PC-9 (cell line): ENCODE measurements at regions not wholly inside any gene's neighbourhood (a gene's known extent, or its start where the extent isn't known, plus 50 kb on each side); places are given as distances from the start of the nearest gene placed in this dataset.

Experiments
- BruUV-seq: library from RNA; stranded (reverse); fragments of 400-500 nt; replicated peaks from 2 replicates; lab custom pipeline; 2021; lab: Mats Ljungman, UMichigan
- CTCF ChIA-PET: fragments of 300-600 bp; sonication (Branson Sonifier 250); formaldehyde crosslinking; loops from one replicate; lab custom pipeline; 2022; ENCODE audit warnings: antibody characterized with exemption; lab: Charles Lee
- POLR2A ChIA-PET: fragments of 300-600 bp; sonication (Branson Sonifier 250); formaldehyde crosslinking; loops from one replicate; lab custom pipeline; 2022; ENCODE audit warnings: antibody characterized with exemption; ENCODE audit not compliant: unreplicated experiment; lab: Charles Lee
- DNase-seq, 2 experiments: peaks; one replicate each; pipeline versions ENCODE4 v3.0.0 to v3.0.0-alpha.2; 2015 to 2022; ENCODE audit warnings: mixed read lengths in 1 of 2
- H2AFZ ChIP-seq: fragments of 200-600 bp; sonication (generic); 2 replicates; pipeline ENCODE4 v1.8.1; 2017; ENCODE audit warnings: antibody characterized with exemption
- H3F3A ChIP-seq: fragments of 200-600 bp; sonication (generic); 2 replicates; pipeline ENCODE4 v1.8.1; 2017; ENCODE audit warnings: antibody characterized with exemption, mild to moderate bottlenecking, low read depth; ENCODE audit not compliant: insufficient read depth
- H3K27ac ChIP-seq: fragments of 200-600 bp; sonication (generic); 2 replicates; pipeline ENCODE4 v1.6.1; 2016; ENCODE audit warnings: mixed run types
- H3K27me3 ChIP-seq: fragments of 200-600 bp; sonication (generic); 2 replicates; pipeline ENCODE4 v1.6.1; 2016; ENCODE audit warnings: low read depth, mixed run types; ENCODE audit not compliant: insufficient read depth
- H3K36me3 ChIP-seq: fragments of 200-600 bp; sonication (generic); 2 replicates; pipeline ENCODE4 v1.6.1; 2016; ENCODE audit warnings: low read depth, mixed run types
- H3K4me1 ChIP-seq: fragments of 200-600 bp; sonication (generic); replicated peaks from 2 replicates; pipeline ENCODE4 v1.6.1; 2016; ENCODE audit warnings: mixed run types; ENCODE audit not compliant: insufficient read depth
- H3K4me2 ChIP-seq: fragments of 200-600 bp; sonication (generic); 2 replicates; pipeline ENCODE4 v1.6.1; 2017; ENCODE audit warnings: mixed run types
- H3K4me3 ChIP-seq: fragments of 200-600 bp; sonication (generic); 2 replicates; pipeline ENCODE4 v1.6.1; 2016; ENCODE audit warnings: mixed run types
- H3K79me2 ChIP-seq: fragments of 200-600 bp; sonication (generic); 2 replicates; pipeline ENCODE4 v1.6.1; 2017; ENCODE audit warnings: low read depth, mixed run types
- H3K9me2 ChIP-seq: fragments of 200-600 bp; sonication (generic); 2 replicates; pipeline ENCODE4 v1.8.1; 2017; ENCODE audit warnings: mild to moderate bottlenecking; ENCODE audit not compliant: insufficient read depth
- H3K9me3 ChIP-seq: fragments of 200-600 bp; sonication (generic); 2 replicates; pipeline ENCODE4 v1.8.1; 2016; ENCODE audit warnings: low read depth; ENCODE audit not compliant: insufficient read depth
- H4K20me1 ChIP-seq: fragments of 200-600 bp; sonication (generic); 2 replicates; pipeline ENCODE4 v1.8.1; 2017; ENCODE audit not compliant: insufficient read depth
- EZH2 ChIP-seq: fragments of 200-600 bp; sonication (generic); IDR thresholded peaks from 2 replicates; pipeline ENCODE4 v1.8.0; 2017; ENCODE audit warnings: antibody characterized with exemption, low read depth
- intact Hi-C: fragments of 100-400 bp; cut with micrococcal nuclease; formaldehyde crosslinking; loops from one replicate; pipeline ENCODE4 v1.10.0; 2022; ENCODE audit not compliant: unreplicated experiment
- TF ChIP-seq, protein P1 (sequence below): fragments of 200-600 bp; sonication (generic); conservative IDR thresholded peaks from 2 replicates; pipeline ENCODE4 v1.6.1; 2017; ENCODE audit warnings: mixed run types, antibody characterized with exemption, mild to moderate bottlenecking, moderate library complexity

DNA sequence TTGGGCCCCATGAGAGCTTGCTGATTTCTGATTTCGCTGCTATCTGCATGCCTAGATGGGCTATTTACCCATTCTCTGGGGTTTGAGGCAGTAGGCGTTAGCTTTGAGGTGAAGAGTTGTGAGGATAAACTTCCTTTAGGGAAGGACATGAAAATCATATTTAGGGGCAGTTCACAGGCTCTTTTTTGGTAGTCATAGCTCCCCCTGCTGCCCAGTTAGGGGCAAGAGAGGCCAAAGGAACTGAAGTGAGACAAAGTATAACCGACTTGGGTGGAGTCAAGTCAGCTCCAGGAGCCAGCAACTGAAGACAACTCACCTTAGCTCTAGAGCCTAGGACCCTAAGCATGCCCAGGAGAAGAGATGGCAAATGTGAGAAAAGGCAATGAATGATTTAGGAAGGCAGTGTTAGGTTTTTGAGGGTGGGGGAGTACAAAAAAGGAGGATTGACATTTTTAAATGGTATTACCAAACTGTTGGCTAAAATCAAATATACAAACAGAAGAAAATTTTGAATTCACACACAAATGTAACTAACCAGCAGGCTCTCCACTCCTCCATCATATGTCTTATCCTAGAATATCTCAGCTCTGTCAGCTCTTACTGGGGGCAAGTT lies 625.2 kb downstream of the LMO4 start:
- H3K79me2 ChIP-seq, result no peaks in the 10 kb centered on the region
- POLR2A ChIA-PET, result no interaction called here
- TF ChIP-seq, protein P1, sequence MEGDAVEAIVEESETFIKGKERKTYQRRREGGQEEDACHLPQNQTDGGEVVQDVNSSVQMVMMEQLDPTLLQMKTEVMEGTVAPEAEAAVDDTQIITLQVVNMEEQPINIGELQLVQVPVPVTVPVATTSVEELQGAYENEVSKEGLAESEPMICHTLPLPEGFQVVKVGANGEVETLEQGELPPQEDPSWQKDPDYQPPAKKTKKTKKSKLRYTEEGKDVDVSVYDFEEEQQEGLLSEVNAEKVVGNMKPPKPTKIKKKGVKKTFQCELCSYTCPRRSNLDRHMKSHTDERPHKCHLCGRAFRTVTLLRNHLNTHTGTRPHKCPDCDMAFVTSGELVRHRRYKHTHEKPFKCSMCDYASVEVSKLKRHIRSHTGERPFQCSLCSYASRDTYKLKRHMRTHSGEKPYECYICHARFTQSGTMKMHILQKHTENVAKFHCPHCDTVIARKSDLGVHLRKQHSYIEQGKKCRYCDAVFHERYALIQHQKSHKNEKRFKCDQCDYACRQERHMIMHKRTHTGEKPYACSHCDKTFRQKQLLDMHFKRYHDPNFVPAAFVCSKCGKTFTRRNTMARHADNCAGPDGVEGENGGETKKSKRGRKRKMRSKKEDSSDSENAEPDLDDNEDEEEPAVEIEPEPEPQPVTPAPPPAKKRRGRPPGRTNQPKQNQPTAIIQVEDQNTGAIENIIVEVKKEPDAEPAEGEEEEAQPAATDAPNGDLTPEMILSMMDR, result peak; percentile 93
- no peak for TF ChIP-seq EZH2
- H3K36me3 ChIP-seq, result no peaks in the 10 kb centered on the region
- no peaks in the 10 kb centered on the region for H3K9me2 ChIP-seq
- H2AFZ ChIP-seq, result no peak overlapping the region
- peak; percentile 48 to 59 for DNase-seq
- H3K9me3 ChIP-seq, result no peaks in the 10 kb centered on the region
- no peaks in the 10 kb centered on the region for H4K20me1 ChIP-seq
- no peak overlapping the region for H3K27ac ChIP-seq
- no peaks in the 10 kb centered on the region for H3K27me3 ChIP-seq
- CTCF ChIA-PET, result interaction anchor here (0.6 to 1.2 kb wide), 5 partner anchors 26 to 629 kb away, joined by 3 to 4 read pairs (median 4); no protein-coding TSS in a partner anchor
- intact Hi-C loops, result loop anchor here (1.0 to 10.0 kb wide), 3 partner anchors 162 to 799 kb away; no protein-coding TSS in a partner anchor
- no peaks in the 10 kb centered on the region for H3F3A ChIP-seq
- no peak overlapping the region for H3K4me3 ChIP-seq
- BruUV-seq, result no TSS peak
- H3K4me2 ChIP-seq, result no peak overlapping the region
- H3K4me1 ChIP-seq, result no peaks in the 10 kb centered on the region

DNA sequence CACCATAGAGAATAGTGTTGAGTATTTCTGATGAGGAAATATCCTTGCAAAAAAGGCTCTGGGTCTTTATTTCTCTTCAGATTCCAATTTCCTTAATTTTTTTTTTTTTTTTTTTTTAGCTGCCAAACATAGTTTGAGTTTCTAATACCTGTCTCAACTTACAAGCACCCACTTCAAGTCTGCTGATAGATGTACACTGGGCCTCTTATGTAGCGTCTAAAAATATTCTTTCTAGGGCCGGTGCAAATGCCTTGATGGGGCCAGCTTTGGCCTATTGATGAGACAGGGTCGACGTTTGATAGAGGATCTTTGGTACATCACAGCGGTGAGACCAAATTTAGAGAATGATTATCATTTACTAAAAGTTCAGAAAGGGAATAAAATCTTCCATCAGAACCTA lies 626.4 kb downstream of the LMO4 start:
- Histone ChIP-seq H3K36me3 (no peaks in the 10 kb centered on the region), H4K20me1 (no peaks in the 10 kb centered on the region), H3K79me2 (no peaks in the 10 kb centered on the region), H3K4me2 (no peak overlapping the region), H3F3A (no peaks in the 10 kb centered on the region), H3K4me1 (no peaks in the 10 kb centered on the region), H2AFZ (no peak overlapping the region), H3K27ac (no peak overlapping the region), H3K9me3 (no peaks in the 10 kb centered on the region), H3K9me2 (no peaks in the 10 kb centered on the region), H3K4me3 (no peak overlapping the region), H3K27me3 (no peaks in the 10 kb centered on the region)
- CTCF ChIA-PET, result no interaction called here
- POLR2A ChIA-PET, result no interaction called here
- intact Hi-C loops, result loop anchor here (10.0 kb wide), 1 partner anchor 800 kb away; no protein-coding TSS in a partner anchor
- TF ChIP-seq, protein P1, result no peak
- TF ChIP-seq EZH2, result no peak
- BruUV-seq, result no TSS peak
- no peak for DNase-seq

DNA sequence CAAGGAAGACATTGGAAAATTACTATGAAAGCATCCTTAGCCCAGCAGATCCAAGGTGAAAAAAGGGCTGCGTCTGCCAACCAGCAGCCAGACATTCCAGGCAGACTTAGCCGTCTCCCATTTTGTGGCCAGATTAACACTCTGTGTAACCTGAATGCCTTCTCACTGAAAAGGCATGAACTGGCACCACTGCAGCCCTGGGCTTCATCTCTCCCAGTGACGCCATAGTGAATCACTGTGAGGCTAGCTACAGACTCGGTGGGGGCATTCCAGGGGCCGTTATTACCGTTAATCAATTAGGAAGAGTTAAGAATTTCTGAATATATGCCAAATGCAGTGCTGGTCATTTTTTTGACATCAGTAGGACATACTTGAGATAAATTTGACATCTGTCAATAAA lies 627.4 kb downstream of the LMO4 start:
- Histone ChIP-seq H3K4me1 (no peaks in the 10 kb centered on the region), H3K9me2 (no peaks in the 10 kb centered on the region), H3K4me2 (no peak overlapping the region), H3K9me3 (no peaks in the 10 kb centered on the region), H3K27ac (no peak overlapping the region), H3K36me3 (no peaks in the 10 kb centered on the region), H4K20me1 (no peaks in the 10 kb centered on the region), H2AFZ (no peak overlapping the region), H3F3A (no peaks in the 10 kb centered on the region), H3K27me3 (no peaks in the 10 kb centered on the region), H3K4me3 (no peak overlapping the region), H3K79me2 (no peaks in the 10 kb centered on the region)
- ChIA-PET POLR2A (no interaction called here), CTCF (interaction anchor here (0.6 kb wide), 1 partner anchor 107 kb away, joined by 3 read pairs; no protein-coding TSS in a partner anchor)
- intact Hi-C loops, result loop anchor here (10.0 kb wide), 1 partner anchor 801 kb away; no protein-coding TSS in a partner anchor
- TF ChIP-seq, protein P1, result no peak
- TF ChIP-seq EZH2, result no peak
- BruUV-seq, result no TSS peak
- DNase-seq, result peak in 1 of 2 experiments; percentile 57
